ENCODE measurements at regions not wholly inside any gene's neighbourhood (a gene's known extent, or its start where the extent isn't known, plus 50 kb on each side); places are given as distances from the start of the nearest gene placed in this dataset.

DNA sequence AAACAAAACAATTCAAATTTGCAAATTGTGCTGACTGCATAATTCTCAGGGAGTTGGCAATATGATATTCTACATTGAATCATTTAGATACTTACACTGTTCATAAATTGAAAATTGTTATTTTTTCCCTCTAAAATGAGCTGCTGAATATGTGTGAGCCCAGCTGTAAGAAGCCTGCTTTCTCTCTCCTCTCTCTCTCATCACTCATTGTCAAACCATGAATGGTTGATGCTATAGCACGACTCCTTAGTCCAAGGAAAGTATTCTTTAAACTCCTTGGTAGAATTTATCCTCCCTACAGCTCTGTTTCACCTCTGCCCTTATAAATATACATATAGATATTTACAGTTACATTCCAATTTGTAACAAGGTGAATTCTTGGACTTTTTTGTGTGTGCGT lies 116.4 kb upstream of the POU3F2 start:
- H4K20me1 ChIP-seq (ENCODE audit: control insufficient read depth, insufficient read depth, low read depth, low read length), result no peaks in the 10 kb centered on the region
- no peak overlapping the region for H3K4me2 ChIP-seq (ENCODE audit: low read length)
- TF ChIP-seq, protein P1, sequence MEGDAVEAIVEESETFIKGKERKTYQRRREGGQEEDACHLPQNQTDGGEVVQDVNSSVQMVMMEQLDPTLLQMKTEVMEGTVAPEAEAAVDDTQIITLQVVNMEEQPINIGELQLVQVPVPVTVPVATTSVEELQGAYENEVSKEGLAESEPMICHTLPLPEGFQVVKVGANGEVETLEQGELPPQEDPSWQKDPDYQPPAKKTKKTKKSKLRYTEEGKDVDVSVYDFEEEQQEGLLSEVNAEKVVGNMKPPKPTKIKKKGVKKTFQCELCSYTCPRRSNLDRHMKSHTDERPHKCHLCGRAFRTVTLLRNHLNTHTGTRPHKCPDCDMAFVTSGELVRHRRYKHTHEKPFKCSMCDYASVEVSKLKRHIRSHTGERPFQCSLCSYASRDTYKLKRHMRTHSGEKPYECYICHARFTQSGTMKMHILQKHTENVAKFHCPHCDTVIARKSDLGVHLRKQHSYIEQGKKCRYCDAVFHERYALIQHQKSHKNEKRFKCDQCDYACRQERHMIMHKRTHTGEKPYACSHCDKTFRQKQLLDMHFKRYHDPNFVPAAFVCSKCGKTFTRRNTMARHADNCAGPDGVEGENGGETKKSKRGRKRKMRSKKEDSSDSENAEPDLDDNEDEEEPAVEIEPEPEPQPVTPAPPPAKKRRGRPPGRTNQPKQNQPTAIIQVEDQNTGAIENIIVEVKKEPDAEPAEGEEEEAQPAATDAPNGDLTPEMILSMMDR (IDR thresholded peaks at IDR 0.05; ENCODE audit: low read depth, low read length, poor library complexity, severe bottlenecking), result no peak
- no peak for TF ChIP-seq EZH2phosphoT487 (IDR thresholded peaks at IDR 0.05; ENCODE audit: borderline replicate concordance, low read length)
- no peaks in the 10 kb centered on the region for H3K9me2 ChIP-seq (replicated peaks; ENCODE audit: control insufficient read depth, low read length)
- H3K27ac ChIP-seq (ENCODE audit: low read depth, low read length), result no peak overlapping the region
- H3K27me3 ChIP-seq (ENCODE audit: control insufficient read depth, low read length), result no peaks in the 10 kb centered on the region
- H3K4me1 ChIP-seq (ENCODE audit: control insufficient read depth, low read length), result no peaks in the 10 kb centered on the region
- no peaks in the 10 kb centered on the region for H3K9me3 ChIP-seq (ENCODE audit: control insufficient read depth, insufficient read depth, low read length)
- H3K4me3 ChIP-seq (ENCODE audit: low read length), result no peak overlapping the region
- no peaks in the 10 kb centered on the region for H3F3A ChIP-seq (ENCODE audit: control insufficient read depth, insufficient read depth)
- no peaks in the 10 kb centered on the region for H3K36me3 ChIP-seq (ENCODE audit: control insufficient read depth, low read length)
- H3K79me2 ChIP-seq (ENCODE audit: control insufficient read depth, low read length), result no peaks in the 10 kb centered on the region

DNA sequence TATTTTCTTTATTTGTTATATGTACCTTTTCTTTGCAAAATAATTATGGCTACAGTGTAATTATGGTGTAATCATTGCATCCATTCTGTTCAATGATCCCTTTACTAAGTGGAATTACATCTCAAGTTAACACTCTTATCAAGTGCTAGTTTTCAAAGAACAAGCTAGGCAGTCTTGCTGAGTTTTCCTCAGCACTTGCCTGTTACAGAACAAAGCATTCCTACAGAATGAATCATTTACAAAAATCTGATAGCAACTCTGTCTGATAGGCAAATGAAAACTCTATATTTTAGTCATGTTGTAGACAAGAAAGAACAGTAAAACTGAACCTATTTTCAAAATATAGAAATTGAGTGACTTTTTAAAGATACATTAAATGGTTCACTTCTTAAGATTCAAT lies 109.8 kb upstream of the POU3F2 start:
- no peak overlapping the region for H3K27ac ChIP-seq (ENCODE audit: low read depth, low read length)
- no peaks in the 10 kb centered on the region for H4K20me1 ChIP-seq (ENCODE audit: control insufficient read depth, insufficient read depth, low read depth, low read length)
- H3F3A ChIP-seq (ENCODE audit: control insufficient read depth, insufficient read depth), result no peaks in the 10 kb centered on the region
- no peaks in the 10 kb centered on the region for H3K9me3 ChIP-seq (ENCODE audit: control insufficient read depth, insufficient read depth, low read length)
- H3K4me2 ChIP-seq (ENCODE audit: low read length), result no peak overlapping the region
- no peaks in the 10 kb centered on the region for H3K36me3 ChIP-seq (ENCODE audit: control insufficient read depth, low read length)
- no peak overlapping the region for H3K4me3 ChIP-seq (ENCODE audit: low read length)
- H3K79me2 ChIP-seq (ENCODE audit: control insufficient read depth, low read length), result no peaks in the 10 kb centered on the region
- H3K9me2 ChIP-seq (replicated peaks; ENCODE audit: control insufficient read depth, low read length), result no peaks in the 10 kb centered on the region
- no peaks in the 10 kb centered on the region for H3K4me1 ChIP-seq (ENCODE audit: control insufficient read depth, low read length)
- H3K27me3 ChIP-seq (ENCODE audit: control insufficient read depth, low read length), result no peaks in the 10 kb centered on the region
- TF ChIP-seq, protein P1 (IDR thresholded peaks at IDR 0.05; ENCODE audit: low read depth, low read length, poor library complexity, severe bottlenecking), result no peak
- TF ChIP-seq EZH2phosphoT487 (IDR thresholded peaks at IDR 0.05; ENCODE audit: borderline replicate concordance, low read length), result no peak

DNA sequence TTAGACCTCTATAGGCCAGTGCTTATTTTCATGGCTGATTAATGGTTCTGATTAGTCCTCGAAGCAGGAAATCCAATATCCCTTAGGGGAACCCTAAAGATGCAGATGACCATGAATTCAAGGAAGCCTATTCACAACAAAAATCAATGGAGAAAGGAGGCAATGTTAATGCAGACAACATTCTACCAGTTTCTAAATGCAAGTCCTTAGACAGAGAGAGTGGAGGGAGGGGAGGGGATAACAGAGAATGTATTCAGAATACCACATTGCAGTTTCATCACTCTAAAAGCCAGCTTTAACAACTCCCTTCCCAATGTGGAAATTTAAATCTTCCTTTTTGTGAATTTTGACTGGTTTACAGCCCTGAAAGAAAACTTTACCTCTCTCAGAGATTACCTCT lies 87.1 kb upstream of the POU3F2 start:
- Histone ChIP-seq H3K4me1 (ENCODE audit: control insufficient read depth, low read length) (no peaks in the 10 kb centered on the region), H3K27me3 (ENCODE audit: control insufficient read depth, low read length) (no peaks in the 10 kb centered on the region), H3K36me3 (ENCODE audit: control insufficient read depth, low read length) (no peaks in the 10 kb centered on the region), H3K79me2 (ENCODE audit: control insufficient read depth, low read length) (no peaks in the 10 kb centered on the region), H3K27ac (ENCODE audit: low read depth, low read length) (no peak overlapping the region), H3K9me2 (replicated peaks; ENCODE audit: control insufficient read depth, low read length) (no peaks in the 10 kb centered on the region), H3K4me2 (ENCODE audit: low read length) (no peak overlapping the region), H3K4me3 (ENCODE audit: low read length) (no peak overlapping the region), H3K9me3 (ENCODE audit: control insufficient read depth, insufficient read depth, low read length) (no peaks in the 10 kb centered on the region), H4K20me1 (ENCODE audit: control insufficient read depth, insufficient read depth, low read depth, low read length) (no peaks in the 10 kb centered on the region), H3F3A (ENCODE audit: control insufficient read depth, insufficient read depth) (no peaks in the 10 kb centered on the region)
- TF ChIP-seq, protein P1 (IDR thresholded peaks at IDR 0.05; ENCODE audit: low read depth, low read length, poor library complexity, severe bottlenecking), result no peak
- TF ChIP-seq EZH2phosphoT487 (IDR thresholded peaks at IDR 0.05; ENCODE audit: borderline replicate concordance, low read length), result no peak

DNA sequence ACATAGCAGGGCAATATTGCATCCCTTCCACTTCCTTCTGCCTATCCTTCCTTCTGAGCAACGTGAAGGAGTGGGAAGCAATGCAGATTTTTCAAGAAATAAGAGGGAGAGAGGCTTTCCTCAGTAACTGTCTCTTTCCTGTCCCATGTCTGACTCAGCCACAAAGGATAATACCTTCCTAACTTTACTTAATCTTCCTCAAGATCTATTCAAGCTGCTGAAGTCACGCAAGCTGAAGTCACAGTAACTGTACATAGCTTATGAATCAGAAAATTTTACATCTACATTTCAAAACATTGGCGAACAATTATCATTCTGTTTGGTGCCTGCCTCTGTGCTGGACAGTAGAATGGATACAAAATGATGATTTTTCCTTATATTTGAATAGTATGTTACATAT lies 86.4 kb upstream of the POU3F2 start:
- Histone ChIP-seq H3K9me2 (replicated peaks; ENCODE audit: control insufficient read depth, low read length) (no peaks in the 10 kb centered on the region), H4K20me1 (ENCODE audit: control insufficient read depth, insufficient read depth, low read depth, low read length) (no peaks in the 10 kb centered on the region), H3K36me3 (ENCODE audit: control insufficient read depth, low read length) (no peaks in the 10 kb centered on the region), H3K27ac (ENCODE audit: low read depth, low read length) (no peak overlapping the region), H3K27me3 (ENCODE audit: control insufficient read depth, low read length) (no peaks in the 10 kb centered on the region), H3F3A (ENCODE audit: control insufficient read depth, insufficient read depth) (no peaks in the 10 kb centered on the region), H3K4me2 (ENCODE audit: low read length) (no peak overlapping the region), H3K9me3 (ENCODE audit: control insufficient read depth, insufficient read depth, low read length) (no peaks in the 10 kb centered on the region), H3K4me1 (ENCODE audit: control insufficient read depth, low read length) (no peaks in the 10 kb centered on the region), H3K4me3 (ENCODE audit: low read length) (no peak overlapping the region), H3K79me2 (ENCODE audit: control insufficient read depth, low read length) (no peaks in the 10 kb centered on the region)
- TF ChIP-seq EZH2phosphoT487 (IDR thresholded peaks at IDR 0.05; ENCODE audit: borderline replicate concordance, low read length), result no peak
- TF ChIP-seq, protein P1 (IDR thresholded peaks at IDR 0.05; ENCODE audit: low read depth, low read length, poor library complexity, severe bottlenecking), result no peak
